GM18507 (cell line): ENCODE measurements at regions not wholly inside any gene's neighbourhood (a gene's known extent, or its start where the extent isn't known, plus 50 kb on each side); places are given as distances from the start of the nearest gene placed in this dataset.
A peak's percentile ranks its signal among the peaks of the same experiment; 100 is the strongest.

ENCODE experiments used
- DNase-seq: peaks from one replicate; pipeline ENCODE4 v3.0.0; 2011; ENCODE audit warnings: low read depth; ENCODE audit not compliant: insufficient read length; ENCODE audit errors: extremely low spot score
- FAIRE-seq: peaks from 2 replicates; lab custom pipeline; 2011; peaks lifted over from hg19 to GRCh38; lab: Jason Lieb, UNC

- no peak for FAIRE-seq
- DNase-seq: no peak
Observed at GRCh38 chr2:129672521-129672920, 306.9 kb upstream of the RAB6C start.

- no peak for DNase-seq
- FAIRE-seq: no peak
Observed at GRCh38 chr2:129673234-129673633, 306.2 kb upstream of the RAB6C start.

GRCh38 chr2:129673847-129674711 lies 305.4 kb upstream of the RAB6C start:
- FAIRE-seq (peak; percentile 81), DNase-seq (no peak)

- no peak for FAIRE-seq
- DNase-seq: no peak
Observed at GRCh38 chr2:129678751-129679150, 300.7 kb upstream of the RAB6C start.

GRCh38 chr2:129681788-129682187 lies 297.7 kb upstream of the RAB6C start:
- no peak for FAIRE-seq
- DNase-seq: no peak

GRCh38 chr2:129689653-129690448 lies 289.6 kb upstream of the RAB6C start:
- DNase-seq (no peak), FAIRE-seq (no peak)

- no peak for FAIRE-seq
- no peak for DNase-seq
Observed at GRCh38 chr2:129695496-129695895, 284.0 kb upstream of the RAB6C start.

GRCh38 chr2:129698593-129698992 lies 280.9 kb upstream of the RAB6C start:
- FAIRE-seq (no peak), DNase-seq (no peak)

- FAIRE-seq (no peak), DNase-seq (no peak)
Observed at GRCh38 chr2:129699781-129700573, 279.5 kb upstream of the RAB6C start.

- DNase-seq (no peak), FAIRE-seq (no peak)
Observed at GRCh38 chr2:129702416-129703176, 276.9 kb upstream of the RAB6C start.

GRCh38 chr2:129705085-129705484 lies 274.4 kb upstream of the RAB6C start:
- FAIRE-seq: no peak
- DNase-seq: no peak

GRCh38 chr2:129707800-129708199 lies 271.7 kb upstream of the RAB6C start:
- FAIRE-seq (no peak), DNase-seq (no peak)

GRCh38 chr2:129708221-129708967 lies 271.1 kb upstream of the RAB6C start:
- FAIRE-seq (no peak), DNase-seq (no peak)

GRCh38 chr2:129709001-129709955 lies 270.2 kb upstream of the RAB6C start:
- no peak for FAIRE-seq
- no peak for DNase-seq

- FAIRE-seq: no peak
- DNase-seq: no peak
Observed at GRCh38 chr2:129709956-129710598, 269.4 kb upstream of the RAB6C start.

GRCh38 chr2:129710670-129711495 lies 268.6 kb upstream of the RAB6C start:
- no peak for FAIRE-seq
- no peak for DNase-seq
